ENCODE measurements at regions not wholly inside any gene's neighbourhood (a gene's known extent, or its start where the extent isn't known, plus 50 kb on each side); places are given as distances from the start of the nearest gene placed in this dataset.
A peak's percentile ranks its signal among the peaks of the same experiment; 100 is the strongest.

DNA sequence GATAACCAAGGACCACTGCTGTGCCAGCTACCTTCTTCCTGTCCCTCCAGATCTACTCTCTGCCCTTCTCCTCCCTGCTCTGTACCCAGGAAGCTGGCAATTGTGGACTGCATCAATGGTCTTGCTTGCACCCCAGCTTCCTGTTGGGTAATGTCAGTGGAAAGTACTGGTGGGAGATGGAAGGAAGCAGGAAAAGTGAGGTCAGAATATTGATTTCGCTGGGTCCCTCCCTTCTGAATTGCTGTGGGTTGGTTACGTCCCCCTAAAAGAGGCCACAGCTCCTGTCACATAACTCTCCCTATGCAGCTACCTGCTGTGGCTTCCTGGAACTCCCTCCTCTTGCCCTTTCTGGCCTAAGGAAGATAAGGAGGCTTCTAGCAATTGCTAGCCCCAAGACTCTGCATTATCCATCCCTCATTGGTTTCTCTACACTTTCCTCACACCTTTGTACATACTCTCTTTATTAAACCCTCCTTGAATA is 81.2 kb downstream of the RASSF10 start:
- Histone ChIP-seq H3K27ac (ENCODE audit: poor library complexity, severe bottlenecking) (no peak overlapping the region), H3K4me1 (ENCODE audit: insufficient read depth, poor library complexity, severe bottlenecking) (peaks cover 10% of the 10 kb centered on the region), H3K4me3 (ENCODE audit: severe bottlenecking) (no peak overlapping the region), H3K36me3 (ENCODE audit: low read depth) (no peaks in the 10 kb centered on the region), H3K9me3 (ENCODE audit: severe bottlenecking) (no peaks in the 10 kb centered on the region), H3K27me3 (ENCODE audit: insufficient read depth, poor library complexity, severe bottlenecking) (no peaks in the 10 kb centered on the region)
- ATAC-seq (ENCODE audit: low read depth): no peak
- no peak for DNase-seq (ENCODE audit: low spot score)
- TF ChIP-seq, protein P1, sequence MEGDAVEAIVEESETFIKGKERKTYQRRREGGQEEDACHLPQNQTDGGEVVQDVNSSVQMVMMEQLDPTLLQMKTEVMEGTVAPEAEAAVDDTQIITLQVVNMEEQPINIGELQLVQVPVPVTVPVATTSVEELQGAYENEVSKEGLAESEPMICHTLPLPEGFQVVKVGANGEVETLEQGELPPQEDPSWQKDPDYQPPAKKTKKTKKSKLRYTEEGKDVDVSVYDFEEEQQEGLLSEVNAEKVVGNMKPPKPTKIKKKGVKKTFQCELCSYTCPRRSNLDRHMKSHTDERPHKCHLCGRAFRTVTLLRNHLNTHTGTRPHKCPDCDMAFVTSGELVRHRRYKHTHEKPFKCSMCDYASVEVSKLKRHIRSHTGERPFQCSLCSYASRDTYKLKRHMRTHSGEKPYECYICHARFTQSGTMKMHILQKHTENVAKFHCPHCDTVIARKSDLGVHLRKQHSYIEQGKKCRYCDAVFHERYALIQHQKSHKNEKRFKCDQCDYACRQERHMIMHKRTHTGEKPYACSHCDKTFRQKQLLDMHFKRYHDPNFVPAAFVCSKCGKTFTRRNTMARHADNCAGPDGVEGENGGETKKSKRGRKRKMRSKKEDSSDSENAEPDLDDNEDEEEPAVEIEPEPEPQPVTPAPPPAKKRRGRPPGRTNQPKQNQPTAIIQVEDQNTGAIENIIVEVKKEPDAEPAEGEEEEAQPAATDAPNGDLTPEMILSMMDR (IDR thresholded peaks at IDR 0.05; ENCODE audit: poor library complexity, severe bottlenecking): no peak

DNA sequence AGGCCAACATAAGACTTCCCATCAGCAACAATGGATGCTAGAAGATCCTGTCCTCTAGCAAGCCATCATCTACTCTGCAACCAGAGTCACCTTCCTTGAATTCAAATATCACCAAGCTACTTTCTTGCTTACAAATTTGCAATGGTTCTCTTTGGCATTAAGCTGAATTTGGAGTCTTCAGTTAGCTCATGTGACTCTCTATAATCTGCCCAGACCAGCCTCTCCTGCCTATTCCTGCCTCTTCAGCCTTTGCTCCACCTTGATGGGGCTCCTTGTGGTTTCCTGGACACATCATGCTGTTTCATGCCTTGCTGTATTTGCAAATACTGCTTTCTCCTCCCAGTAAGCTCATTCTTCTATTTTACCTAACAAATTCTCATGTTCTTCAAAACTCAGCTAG is 82.3 kb downstream of the RASSF10 start:
- TF ChIP-seq, protein P1 (IDR thresholded peaks at IDR 0.05; ENCODE audit: poor library complexity, severe bottlenecking): no peak
- DNase-seq (ENCODE audit: low spot score) (no peak), ATAC-seq (ENCODE audit: low read depth) (peak; percentile 97)
- Histone ChIP-seq H3K27me3 (ENCODE audit: insufficient read depth, poor library complexity, severe bottlenecking) (no peaks in the 10 kb centered on the region), H3K27ac (ENCODE audit: poor library complexity, severe bottlenecking) (peak overlapping the region; percentile 75), H3K9me3 (ENCODE audit: severe bottlenecking) (no peaks in the 10 kb centered on the region), H3K4me3 (ENCODE audit: severe bottlenecking) (no peak overlapping the region), H3K36me3 (ENCODE audit: low read depth) (no peaks in the 10 kb centered on the region), H3K4me1 (ENCODE audit: insufficient read depth, poor library complexity, severe bottlenecking) (peaks cover 10% of the 10 kb centered on the region)

DNA sequence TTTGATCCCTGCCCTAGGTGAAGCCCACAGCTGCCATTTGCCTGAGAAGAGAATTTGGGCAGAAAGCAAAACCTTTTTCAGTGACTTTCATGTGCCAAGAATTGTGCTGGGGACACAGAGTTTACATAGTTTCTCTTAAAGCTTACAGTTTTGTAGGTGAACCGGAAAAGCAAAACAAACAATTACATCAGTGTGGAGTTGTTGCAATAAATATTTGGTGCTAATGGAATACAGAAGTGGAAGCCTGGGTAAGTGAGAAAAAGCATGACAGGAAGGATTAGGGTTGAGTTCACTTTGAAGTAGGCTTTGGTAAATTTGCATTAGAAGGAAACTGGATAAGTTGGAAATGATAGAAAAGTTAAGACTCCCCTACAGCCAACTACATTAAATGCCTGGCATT is 82.7 kb downstream of the RASSF10 start:
- ATAC-seq (ENCODE audit: low read depth) (no peak), DNase-seq (ENCODE audit: low spot score) (no peak)
- TF ChIP-seq, protein P1 (IDR thresholded peaks at IDR 0.05; ENCODE audit: poor library complexity, severe bottlenecking): no peak

DNA sequence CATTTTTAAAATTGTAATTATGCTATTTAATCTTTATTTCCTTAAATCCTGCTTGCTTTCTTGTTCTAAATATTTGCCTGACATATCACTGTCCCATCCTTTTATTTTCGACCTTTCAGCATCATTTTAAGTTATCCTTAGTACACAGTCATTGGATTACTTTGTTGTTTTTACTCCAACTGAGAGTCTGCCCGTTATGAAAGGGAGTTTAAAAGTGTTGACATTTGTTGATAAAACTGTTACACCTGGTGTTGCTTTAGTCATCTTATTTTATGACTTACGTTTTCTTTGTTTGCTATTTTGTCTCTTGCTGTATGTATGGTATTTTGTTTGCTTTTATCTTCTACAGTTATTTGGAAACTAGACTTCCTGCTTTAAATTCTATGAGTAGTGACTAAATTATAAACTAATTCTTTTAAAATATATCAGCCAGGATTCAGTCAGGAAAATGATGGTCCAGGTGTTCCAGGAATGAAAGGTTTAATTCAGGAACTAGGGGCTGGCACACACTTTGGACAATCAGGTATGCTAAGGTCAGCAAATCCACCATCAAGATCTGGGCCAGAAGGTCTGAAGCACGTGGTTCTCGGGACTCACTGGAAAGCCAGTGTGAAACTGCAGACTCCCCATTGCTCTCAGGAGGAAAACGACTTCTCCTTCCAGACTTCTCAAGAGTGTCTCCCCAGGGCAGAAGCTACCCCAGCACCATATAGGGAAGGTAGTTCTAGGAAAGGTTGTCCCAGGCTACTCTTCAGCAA is 86.0 kb downstream of the RASSF10 start:
- ATAC-seq (ENCODE audit: low read depth): no peak; the same call in 2 of the 3 replicates
- H3K4me1 ChIP-seq (ENCODE audit: insufficient read depth, poor library complexity, severe bottlenecking): peaks cover 27% of the 10 kb centered on the region

More for the DNA sequence above, 82.7 kb downstream of the RASSF10 start:
- no peak overlapping the region for H3K4me3 ChIP-seq (ENCODE audit: severe bottlenecking)
- no peaks in the 10 kb centered on the region for H3K27me3 ChIP-seq (ENCODE audit: insufficient read depth, poor library complexity, severe bottlenecking)
- no peaks in the 10 kb centered on the region for H3K9me3 ChIP-seq (ENCODE audit: severe bottlenecking)
- peaks cover 10% of the 10 kb centered on the region for H3K4me1 ChIP-seq (ENCODE audit: insufficient read depth, poor library complexity, severe bottlenecking)
- H3K36me3 ChIP-seq (ENCODE audit: low read depth): no peaks in the 10 kb centered on the region
- peak overlapping the region; percentile 75 for H3K27ac ChIP-seq (ENCODE audit: poor library complexity, severe bottlenecking)

More for the DNA sequence above, 86.0 kb downstream of the RASSF10 start:
- Histone ChIP-seq H3K36me3 (ENCODE audit: low read depth) (no peaks in the 10 kb centered on the region), H3K9me3 (ENCODE audit: severe bottlenecking) (no peaks in the 10 kb centered on the region), H3K27me3 (ENCODE audit: insufficient read depth, poor library complexity, severe bottlenecking) (no peaks in the 10 kb centered on the region), H3K4me3 (ENCODE audit: severe bottlenecking) (no peak overlapping the region), H3K27ac (ENCODE audit: poor library complexity, severe bottlenecking) (peak overlapping the region; percentile 77)
- TF ChIP-seq, protein P1 (IDR thresholded peaks at IDR 0.05; ENCODE audit: poor library complexity, severe bottlenecking): no peak
- no peak for DNase-seq (ENCODE audit: low spot score)

Measured in RWPE2 (cell line).